ENCODE measurements at regions not wholly inside any gene's neighbourhood (a gene's known extent, or its start where the extent isn't known, plus 50 kb on each side); places are given as distances from the start of the nearest gene placed in this dataset.

DNA sequence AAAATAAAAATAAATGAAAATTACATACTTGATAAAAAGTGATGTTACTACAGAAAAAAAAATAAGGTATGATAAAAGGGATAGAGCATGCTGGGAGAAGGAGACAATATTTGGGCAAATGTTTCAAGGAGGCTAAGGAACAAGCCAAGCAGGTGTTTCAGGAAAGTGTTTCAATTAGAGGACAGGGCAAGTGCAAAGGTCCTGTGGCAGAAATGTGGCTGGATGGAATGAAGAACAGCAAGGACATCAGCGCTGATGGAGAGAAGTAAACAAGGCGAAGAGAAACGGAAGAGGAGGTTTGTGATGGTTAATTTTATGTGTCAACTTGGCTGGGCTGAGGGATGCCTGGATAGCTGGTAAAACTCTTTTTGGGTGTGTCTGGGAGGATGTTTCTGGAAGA, 331.2 kb upstream of the C16orf82 start:
- TF ChIP-seq, protein P1, sequence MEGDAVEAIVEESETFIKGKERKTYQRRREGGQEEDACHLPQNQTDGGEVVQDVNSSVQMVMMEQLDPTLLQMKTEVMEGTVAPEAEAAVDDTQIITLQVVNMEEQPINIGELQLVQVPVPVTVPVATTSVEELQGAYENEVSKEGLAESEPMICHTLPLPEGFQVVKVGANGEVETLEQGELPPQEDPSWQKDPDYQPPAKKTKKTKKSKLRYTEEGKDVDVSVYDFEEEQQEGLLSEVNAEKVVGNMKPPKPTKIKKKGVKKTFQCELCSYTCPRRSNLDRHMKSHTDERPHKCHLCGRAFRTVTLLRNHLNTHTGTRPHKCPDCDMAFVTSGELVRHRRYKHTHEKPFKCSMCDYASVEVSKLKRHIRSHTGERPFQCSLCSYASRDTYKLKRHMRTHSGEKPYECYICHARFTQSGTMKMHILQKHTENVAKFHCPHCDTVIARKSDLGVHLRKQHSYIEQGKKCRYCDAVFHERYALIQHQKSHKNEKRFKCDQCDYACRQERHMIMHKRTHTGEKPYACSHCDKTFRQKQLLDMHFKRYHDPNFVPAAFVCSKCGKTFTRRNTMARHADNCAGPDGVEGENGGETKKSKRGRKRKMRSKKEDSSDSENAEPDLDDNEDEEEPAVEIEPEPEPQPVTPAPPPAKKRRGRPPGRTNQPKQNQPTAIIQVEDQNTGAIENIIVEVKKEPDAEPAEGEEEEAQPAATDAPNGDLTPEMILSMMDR (IDR thresholded peaks at IDR 0.05; ENCODE audit: insufficient read depth, low read depth, low read length, missing control alignments) = no peak
- no peak overlapping the region for H3K4me3 ChIP-seq (ENCODE audit: low read depth, low read length)
- DNase-seq (ENCODE audit: low read depth) = no peak

DNA sequence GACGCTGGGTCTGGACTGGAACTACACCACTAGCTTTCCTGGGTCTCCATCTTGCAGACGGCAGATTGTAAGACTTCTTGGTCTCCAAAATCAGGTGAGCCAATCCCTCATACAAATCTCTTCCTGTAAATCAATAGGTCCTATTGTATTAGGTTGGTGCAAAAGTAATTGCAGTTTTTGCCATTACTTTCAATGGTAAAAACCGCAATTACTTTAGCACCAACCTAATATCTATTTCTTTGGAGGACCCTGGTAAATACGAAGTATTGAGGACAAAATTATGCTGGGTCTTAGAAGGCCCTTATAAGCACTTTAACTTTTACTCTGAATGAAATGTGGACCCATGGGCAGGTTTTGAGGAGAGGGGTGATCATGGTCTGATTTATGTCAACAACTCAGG, 330.6 kb upstream of the C16orf82 start:
- TF ChIP-seq, protein P1 (IDR thresholded peaks at IDR 0.05; ENCODE audit: insufficient read depth, low read depth, low read length, missing control alignments) = no peak
- H3K4me3 ChIP-seq (ENCODE audit: low read depth, low read length) = no peak overlapping the region
- DNase-seq (ENCODE audit: low read depth) = no peak

DNA sequence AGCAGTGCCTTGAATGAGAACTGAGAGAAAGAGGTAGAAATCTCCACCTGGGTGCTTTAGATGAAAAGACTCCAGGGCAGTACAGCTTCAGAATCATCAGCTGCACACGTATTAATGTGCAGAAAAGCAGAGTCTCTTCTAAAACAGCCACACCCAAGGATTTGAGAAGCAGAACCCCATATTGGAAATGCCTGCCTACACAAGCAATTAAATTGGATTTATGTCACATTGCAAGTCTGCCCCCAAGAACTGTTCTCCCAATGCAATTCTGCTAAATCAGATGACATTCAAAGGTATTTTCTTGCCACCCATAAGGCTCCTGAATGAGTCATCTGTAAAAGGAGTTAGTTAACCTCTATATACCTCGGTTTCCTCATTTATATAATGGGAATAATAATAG, 326.0 kb upstream of the C16orf82 start:
- H3K4me3 ChIP-seq (ENCODE audit: low read depth, low read length) = no peak overlapping the region
- TF ChIP-seq, protein P1 (IDR thresholded peaks at IDR 0.05; ENCODE audit: insufficient read depth, low read depth, low read length, missing control alignments) = no peak
- DNase-seq (ENCODE audit: low read depth) = no peak

DNA sequence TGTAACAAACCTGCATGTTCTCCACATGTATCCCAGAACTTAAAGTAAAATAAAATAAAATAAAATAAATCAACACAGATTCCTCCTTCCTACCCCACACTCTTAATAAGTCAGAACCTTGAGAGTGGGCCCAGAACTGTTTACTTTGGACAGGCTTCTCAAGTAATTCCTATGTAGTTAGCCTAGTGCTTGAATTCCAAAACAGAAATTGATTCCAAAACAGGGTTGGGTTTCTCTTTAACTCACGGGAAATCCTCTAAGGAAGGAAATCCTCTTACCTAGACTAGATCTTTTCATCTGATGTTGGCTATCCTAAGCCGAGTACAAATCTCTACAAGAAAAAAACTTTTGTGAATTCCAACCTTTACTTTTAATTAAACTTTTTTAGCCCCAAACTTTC, 324.7 kb upstream of the C16orf82 start:
- H3K4me3 ChIP-seq (ENCODE audit: low read depth, low read length) = no peak overlapping the region
- no peak for DNase-seq (ENCODE audit: low read depth)
- TF ChIP-seq, protein P1 (IDR thresholded peaks at IDR 0.05; ENCODE audit: insufficient read depth, low read depth, low read length, missing control alignments) = no peak

DNA sequence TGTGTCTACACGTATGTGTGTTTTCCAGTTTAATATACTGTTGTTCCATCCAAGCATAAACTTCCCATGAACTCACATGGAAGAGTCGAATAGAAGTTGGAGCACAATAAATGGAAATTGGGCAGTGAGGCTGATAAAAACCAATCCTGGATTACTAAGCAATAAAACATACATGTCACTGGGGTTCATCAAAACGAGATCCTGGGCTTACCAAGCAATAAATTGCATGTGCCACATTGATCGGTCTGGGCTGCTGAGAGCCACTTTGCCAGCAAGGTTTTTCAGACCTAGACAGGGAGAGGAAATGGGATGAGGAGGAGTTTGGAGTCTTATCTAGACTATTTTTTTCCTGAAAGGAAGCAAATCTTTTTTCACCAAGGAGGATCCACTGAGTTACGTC, 322.3 kb upstream of the C16orf82 start:
- TF ChIP-seq, protein P1 (IDR thresholded peaks at IDR 0.05; ENCODE audit: insufficient read depth, low read depth, low read length, missing control alignments) = no peak
- no peak for DNase-seq (ENCODE audit: low read depth)

DNA sequence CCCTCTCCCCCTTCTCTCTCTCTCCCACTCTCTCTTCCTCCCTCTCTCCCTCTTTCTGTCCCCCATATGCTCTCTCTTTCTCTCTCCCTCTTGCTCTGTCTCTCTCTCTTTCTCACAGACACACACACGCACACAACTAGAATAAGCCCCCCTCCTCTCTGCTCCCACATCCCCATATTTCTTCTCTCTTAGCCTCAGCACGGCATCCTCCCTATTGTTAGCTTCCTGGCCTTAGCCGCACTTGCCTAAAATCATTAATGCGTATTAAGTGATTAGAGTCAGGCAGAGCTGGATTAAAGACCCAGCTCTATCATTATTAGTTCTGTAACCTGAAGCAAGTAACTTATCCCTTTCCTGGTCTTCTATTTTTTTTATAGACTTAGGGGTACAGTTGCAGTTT, 319.0 kb upstream of the C16orf82 start:
- H3K4me3 ChIP-seq (ENCODE audit: low read depth, low read length) = no peak overlapping the region
- no peak for DNase-seq (ENCODE audit: low read depth)
- TF ChIP-seq, protein P1 (IDR thresholded peaks at IDR 0.05; ENCODE audit: insufficient read depth, low read depth, low read length, missing control alignments) = no peak

More for the DNA sequence above, 322.3 kb upstream of the C16orf82 start:
- no peak overlapping the region for H3K4me3 ChIP-seq (ENCODE audit: low read depth, low read length)

DNA sequence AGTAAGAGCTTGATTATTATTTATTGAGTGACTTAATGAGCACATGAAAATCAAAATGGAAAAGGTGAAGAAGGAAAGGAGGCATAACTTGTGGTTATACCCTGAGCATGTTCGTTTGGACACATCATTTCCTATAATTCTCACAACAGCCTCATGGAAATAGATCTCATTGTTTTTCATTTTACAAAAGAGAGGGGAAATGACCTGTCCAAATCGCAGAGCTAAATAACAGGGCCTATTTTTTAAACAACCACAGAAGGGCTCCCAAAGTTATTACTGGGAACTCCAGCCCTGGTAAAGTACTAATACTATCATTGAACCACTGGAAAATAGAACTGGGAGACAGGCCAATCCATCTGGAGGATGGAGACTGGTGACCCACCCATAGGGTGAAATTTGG, 317.7 kb upstream of the C16orf82 start:
- no peak overlapping the region for H3K4me3 ChIP-seq (ENCODE audit: low read depth, low read length)
- TF ChIP-seq, protein P1 (IDR thresholded peaks at IDR 0.05; ENCODE audit: insufficient read depth, low read depth, low read length, missing control alignments) = no peak
- no peak for DNase-seq (ENCODE audit: low read depth)
